Spinal cord (tissue), 9 donors: ENCODE measurements at regions not wholly inside any gene's neighbourhood (a gene's known extent, or its start where the extent isn't known, plus 50 kb on each side); places are given as distances from the start of the nearest gene placed in this dataset.

ENCODE experiments used
- DNase-seq, 6 donors: peaks; one replicate each; pipeline versions ENCODE4 v3.0.0 to v3.0.0-alpha.2; 2013 to 2015; ENCODE audit warnings: low spot score in 6 of 6, low read depth in 4 of 6
- H3K27ac ChIP-seq: one replicate; pipeline ENCODE4 v1.5.1; 2013; ENCODE audit warnings: low read depth, low read length, control low read depth
- H3K27me3 ChIP-seq: one replicate; pipeline ENCODE4 v1.6.1; 2013; ENCODE audit warnings: low read length; ENCODE audit not compliant: control insufficient read depth, insufficient read depth
- H3K36me3 ChIP-seq: one replicate; pipeline ENCODE4 v1.6.1; 2013; ENCODE audit warnings: low read length; ENCODE audit not compliant: control insufficient read depth, insufficient read depth
- H3K4me1 ChIP-seq: one replicate; pipeline ENCODE4 v1.6.1; 2013; ENCODE audit warnings: low read length; ENCODE audit not compliant: control insufficient read depth, insufficient read depth
- H3K4me3 ChIP-seq: one replicate; pipeline ENCODE4 v1.5.1; 2013; ENCODE audit warnings: low read depth, low read length, control low read depth
- H3K9me3 ChIP-seq: one replicate; pipeline ENCODE4 v1.6.1; 2013; ENCODE audit warnings: low read length; ENCODE audit not compliant: control insufficient read depth, insufficient read depth
- WGBS: methylation state at CpG from one replicate; pipeline ENCODE4 v1.1.5; 2013; ENCODE audit warnings: missing lambda C conversion rate; ENCODE audit not compliant: insufficient coverage; 5-methylcytosine and 5-hydroxymethylcytosine counted together
- donor health status: healthy.

DNA sequence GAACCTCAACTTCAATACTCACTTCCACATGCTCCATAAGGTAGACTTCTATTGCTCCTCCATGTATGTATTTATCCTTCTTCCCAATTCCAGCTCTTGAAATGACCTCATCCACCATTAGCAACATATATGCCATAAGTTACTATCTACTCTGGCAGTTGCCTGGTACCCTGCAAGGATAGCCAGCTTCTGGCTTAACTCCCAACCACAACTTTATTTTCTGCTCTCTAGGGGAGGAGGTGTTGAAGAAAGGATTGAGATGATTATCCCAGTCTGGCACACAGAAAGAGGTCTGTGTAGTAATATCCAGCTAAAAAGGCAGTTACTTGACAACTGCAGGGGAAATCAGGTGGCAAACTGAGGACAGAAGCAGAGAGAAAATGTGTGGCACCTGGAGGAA is 71.5 kb upstream of the MDM1 start:
- DNase-seq = no peak
- no peak overlapping the region for H3K4me3 ChIP-seq
- H3K27me3 ChIP-seq = no peaks in the 10 kb centered on the region
- peaks cover 8% of the 10 kb centered on the region for H3K4me1 ChIP-seq
- H3K36me3 ChIP-seq = no peaks in the 10 kb centered on the region
- H3K27ac ChIP-seq = no peak overlapping the region
- no peaks in the 10 kb centered on the region for H3K9me3 ChIP-seq

DNA sequence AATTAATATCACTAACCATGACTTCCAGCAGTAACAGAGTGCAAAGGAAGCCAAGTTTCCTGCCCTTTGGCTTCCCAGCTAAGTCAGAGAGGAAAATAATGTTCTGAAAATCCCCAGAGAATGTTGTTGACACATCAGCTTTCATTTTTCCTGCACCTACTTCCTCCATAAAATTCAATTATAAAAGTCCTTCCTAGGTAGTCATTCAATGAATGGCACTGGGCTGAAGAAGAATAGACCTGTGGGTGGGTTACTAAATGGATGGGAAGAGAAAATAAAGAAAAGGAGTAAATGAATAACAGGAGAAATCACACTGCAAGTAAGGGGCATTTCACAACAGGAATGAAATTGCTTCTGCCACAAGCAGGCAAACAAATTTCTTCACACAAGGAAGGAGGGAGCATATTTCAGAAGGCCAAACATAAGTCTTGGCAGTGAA is 73.2 kb upstream of the MDM1 start:
- no peaks in the 10 kb centered on the region for H3K36me3 ChIP-seq
- no peak overlapping the region for H3K4me3 ChIP-seq
- DNase-seq = peak in 1 of 6 donors; percentile 57
- H3K9me3 ChIP-seq = no peaks in the 10 kb centered on the region
- peak overlapping the region; percentile 10 for H3K27ac ChIP-seq
- peaks cover 8% of the 10 kb centered on the region for H3K4me1 ChIP-seq
- H3K27me3 ChIP-seq = no peaks in the 10 kb centered on the region

DNA sequence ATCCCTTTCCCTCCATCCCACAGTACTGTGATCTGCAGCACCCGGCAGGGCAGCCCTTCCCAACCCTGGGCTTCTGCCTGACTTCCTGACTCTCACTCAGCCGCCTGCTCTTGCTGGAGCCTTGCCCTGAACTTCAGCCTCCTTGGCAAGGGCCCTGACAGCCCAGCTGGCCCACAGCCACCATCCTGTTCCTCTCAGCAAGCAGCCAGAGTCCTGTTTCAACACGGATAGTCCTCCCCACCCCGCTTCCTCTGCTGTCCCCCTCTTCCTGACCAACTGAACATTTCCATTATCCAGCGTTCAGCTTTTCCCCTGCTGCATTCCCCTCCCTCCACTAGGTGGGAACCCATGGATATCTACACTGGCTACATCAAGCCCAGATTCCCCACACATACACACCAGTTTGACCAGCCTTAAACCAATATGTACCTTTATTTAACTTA is 74.0 kb upstream of the MDM1 start:
- H3K9me3 ChIP-seq = no peaks in the 10 kb centered on the region
- DNase-seq = peak; percentile 26 to 92 (median 60)
- no peak overlapping the region for H3K4me3 ChIP-seq
- peaks cover 8% of the 10 kb centered on the region for H3K4me1 ChIP-seq
- H3K27ac ChIP-seq = no peak overlapping the region
- 11% methylated on average over 5 of the region's 5 CpGs for WGBS
- H3K27me3 ChIP-seq = no peaks in the 10 kb centered on the region
- no peaks in the 10 kb centered on the region for H3K36me3 ChIP-seq

DNA sequence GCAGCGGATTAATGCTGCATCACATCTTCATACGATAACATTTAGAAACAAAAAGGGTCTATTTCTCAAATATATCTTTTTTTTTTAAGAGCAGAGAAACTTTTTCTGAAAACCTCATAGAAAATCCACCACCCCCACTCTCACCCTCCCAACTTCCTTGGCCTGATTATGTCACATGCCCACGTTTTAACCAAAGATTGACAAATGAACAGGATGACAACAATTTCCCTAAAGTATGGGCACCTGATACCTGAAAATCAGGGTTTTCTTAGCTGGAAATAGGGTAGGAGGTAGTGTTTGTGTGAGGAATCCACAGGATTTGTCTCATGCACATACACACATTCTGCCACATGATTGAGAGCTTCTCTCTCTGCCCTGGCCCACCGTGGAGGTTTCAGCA is 74.7 kb upstream of the MDM1 start:
- no peak overlapping the region for H3K27ac ChIP-seq
- H3K4me3 ChIP-seq = no peak overlapping the region
- WGBS = 60% methylated on average over 1 of the region's 4 CpGs
- H3K9me3 ChIP-seq = no peaks in the 10 kb centered on the region
- DNase-seq = no peak
- peaks cover 8% of the 10 kb centered on the region for H3K4me1 ChIP-seq
- H3K36me3 ChIP-seq = no peaks in the 10 kb centered on the region
- H3K27me3 ChIP-seq = no peaks in the 10 kb centered on the region

DNA sequence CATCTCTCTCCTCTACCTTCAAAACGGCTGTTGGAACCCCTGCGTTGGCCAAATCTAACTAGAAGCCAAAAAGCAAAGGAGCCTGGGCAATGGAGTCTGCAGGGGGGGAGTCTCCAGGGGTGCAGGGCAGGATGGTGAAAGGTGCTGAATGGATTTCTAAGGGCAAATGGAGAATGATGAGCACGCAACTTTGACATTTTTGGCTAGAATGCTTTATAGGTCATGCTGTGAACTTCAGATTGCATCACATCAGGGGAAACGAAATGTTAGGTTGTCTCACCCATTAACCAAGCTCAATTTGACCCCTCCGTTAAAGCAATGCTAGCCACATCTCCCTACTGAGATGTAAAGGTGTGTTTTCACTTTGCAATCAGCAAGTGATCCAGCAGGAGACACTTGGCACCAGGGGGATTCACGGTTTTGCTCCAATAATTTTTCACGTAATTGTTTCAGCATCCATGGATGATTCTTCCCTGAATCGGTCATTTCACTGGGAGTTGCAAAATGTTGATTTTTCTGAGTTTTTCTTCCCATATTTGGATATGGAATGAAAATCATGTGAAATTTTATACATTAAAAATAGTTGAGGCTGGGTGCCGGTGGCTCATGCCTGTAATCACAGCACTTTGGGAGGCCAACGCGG is 78.0 kb upstream of the MDM1 start:
- Histone ChIP-seq H3K4me3 (no peak overlapping the region), H3K36me3 (no peaks in the 10 kb centered on the region), H3K4me1 (peaks cover 8% of the 10 kb centered on the region), H3K27ac (no peak overlapping the region), H3K9me3 (no peaks in the 10 kb centered on the region), H3K27me3 (no peaks in the 10 kb centered on the region)
- no peak for DNase-seq
- WGBS = 87% methylated on average over 7 of the region's 11 CpGs

DNA sequence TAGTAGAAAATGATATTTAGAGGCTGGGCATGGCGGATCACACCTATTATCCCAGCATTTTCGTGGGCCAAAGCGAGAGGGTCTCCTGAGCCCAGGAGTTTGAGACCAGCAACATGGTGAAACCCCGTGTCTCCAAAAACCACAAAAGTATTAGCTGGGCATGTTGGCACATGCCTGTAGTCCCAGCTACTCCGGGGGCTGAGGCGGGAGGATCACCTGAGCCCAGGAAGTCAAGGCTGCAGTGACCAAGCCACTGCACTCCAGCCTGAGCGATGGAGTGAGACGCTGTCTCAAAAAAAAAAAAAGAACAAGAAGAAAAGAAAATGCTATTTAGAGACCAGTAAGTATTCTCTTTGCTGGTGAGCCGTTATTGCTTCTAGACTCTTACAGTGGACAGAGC is 79.2 kb upstream of the MDM1 start:
- Histone ChIP-seq H3K27ac (no peak overlapping the region), H3K4me3 (no peak overlapping the region), H3K9me3 (no peaks in the 10 kb centered on the region), H3K4me1 (no peaks in the 10 kb centered on the region), H3K36me3 (no peaks in the 10 kb centered on the region), H3K27me3 (no peaks in the 10 kb centered on the region)
- no peak for DNase-seq
- 96% methylated on average over 3 of the region's 9 CpGs for WGBS

DNA sequence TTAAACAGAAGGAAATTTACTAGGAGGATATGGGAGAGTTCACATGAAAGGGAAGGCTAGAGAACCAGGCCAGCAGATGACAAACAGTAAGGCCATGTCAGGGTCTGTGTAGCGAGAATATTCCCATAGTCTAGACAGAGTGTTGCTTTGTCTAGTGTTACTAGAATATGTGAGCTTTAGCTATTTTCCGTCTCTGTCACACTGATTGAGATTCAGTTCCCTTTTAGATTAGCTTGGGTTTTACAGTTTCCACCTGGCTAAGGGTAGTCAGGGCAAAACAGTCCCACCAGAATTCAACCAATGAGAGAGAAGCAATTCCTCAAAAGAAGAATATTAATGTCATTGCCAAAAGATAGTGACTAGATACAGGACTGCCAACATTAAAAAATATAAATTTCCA is 82.8 kb upstream of the MDM1 start:
- no peaks in the 10 kb centered on the region for H3K9me3 ChIP-seq
- WGBS = 100% methylated on average over 1 of the region's 2 CpGs

DNA sequence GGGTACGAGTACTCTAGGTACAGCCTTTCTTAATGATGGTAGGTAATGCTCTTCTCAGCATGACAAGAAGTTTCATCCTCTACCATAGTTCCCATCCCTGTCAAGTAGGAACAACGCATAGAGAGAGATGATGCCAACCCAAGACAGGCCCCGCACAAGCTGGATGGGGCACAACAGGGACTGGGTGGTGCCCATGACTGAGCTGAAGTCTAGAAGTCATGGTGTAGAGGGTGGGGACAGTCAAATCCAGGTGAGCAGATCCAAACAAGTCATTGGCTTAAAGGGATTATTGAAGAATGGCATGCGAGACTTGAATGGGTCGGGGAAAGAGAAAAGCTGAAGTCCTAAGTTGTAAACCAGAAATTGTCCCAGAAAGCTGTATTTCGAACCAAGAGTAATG is 84.2 kb upstream of the MDM1 start:
- WGBS = 94% methylated on average over 3 of the region's 6 CpGs
- H3K9me3 ChIP-seq = no peaks in the 10 kb centered on the region
- H3K27me3 ChIP-seq = no peaks in the 10 kb centered on the region
- H3K36me3 ChIP-seq = no peaks in the 10 kb centered on the region
- no peak for DNase-seq
- no peak overlapping the region for H3K27ac ChIP-seq
- H3K4me1 ChIP-seq = peaks cover 2% of the 10 kb centered on the region
- H3K4me3 ChIP-seq = no peak overlapping the region

More for the DNA sequence above, 82.8 kb upstream of the MDM1 start:
- no peak overlapping the region for H3K4me3 ChIP-seq
- no peaks in the 10 kb centered on the region for H3K4me1 ChIP-seq
- H3K27me3 ChIP-seq = no peaks in the 10 kb centered on the region
- DNase-seq = no peak
- H3K27ac ChIP-seq = no peak overlapping the region
- H3K36me3 ChIP-seq = no peaks in the 10 kb centered on the region

DNA sequence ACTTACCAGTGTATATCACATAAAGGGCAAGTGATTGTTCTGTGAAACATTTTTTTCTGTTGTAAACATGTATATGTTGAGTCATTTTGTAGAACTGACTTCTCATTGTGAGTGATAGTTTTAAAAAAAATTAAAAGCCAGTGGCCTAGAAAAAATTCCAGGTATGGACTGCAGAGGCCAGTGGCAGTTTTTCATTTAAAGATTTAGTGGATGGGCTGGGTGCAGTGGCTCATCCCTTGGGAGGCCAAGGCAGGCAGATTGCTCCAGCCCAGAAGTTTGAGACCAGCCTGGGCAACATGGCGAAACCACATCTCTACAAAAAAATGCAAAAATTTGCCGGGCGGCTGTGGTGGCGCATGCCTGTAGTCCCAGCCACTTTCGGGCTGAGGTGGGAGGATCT is 84.7 kb upstream of the MDM1 start:
- Histone ChIP-seq H3K9me3 (no peaks in the 10 kb centered on the region), H3K27me3 (no peaks in the 10 kb centered on the region), H3K36me3 (no peaks in the 10 kb centered on the region), H3K4me1 (peaks cover 2% of the 10 kb centered on the region), H3K4me3 (no peak overlapping the region), H3K27ac (no peak overlapping the region)
- WGBS = no CpG with 5 or more reads among the region's 5 CpGs
- DNase-seq = no peak

DNA sequence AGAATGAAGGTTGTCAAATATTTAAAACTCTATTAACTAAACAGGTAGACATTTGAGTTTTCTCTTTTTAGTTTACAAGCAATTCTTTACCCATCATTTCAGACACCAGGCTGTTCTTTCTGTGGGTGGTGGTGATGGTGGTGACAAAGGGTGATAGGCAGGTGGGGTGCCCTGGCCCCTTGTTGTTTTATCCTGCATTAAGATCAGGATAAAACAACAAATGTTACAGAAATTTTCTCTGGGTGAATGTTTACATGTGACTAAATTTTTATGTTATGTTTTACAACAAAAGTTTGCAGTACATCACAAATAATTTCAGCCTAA is 85.9 kb upstream of the MDM1 start:
- DNase-seq = no peak
- no peaks in the 10 kb centered on the region for H3K36me3 ChIP-seq
- H3K27me3 ChIP-seq = no peaks in the 10 kb centered on the region
- no peak overlapping the region for H3K4me3 ChIP-seq
- no peak overlapping the region for H3K27ac ChIP-seq
- no peaks in the 10 kb centered on the region for H3K9me3 ChIP-seq
- peaks cover 2% of the 10 kb centered on the region for H3K4me1 ChIP-seq
